MCF 10A (cell line): ENCODE measurements at regions not wholly inside any gene's neighbourhood (a gene's known extent, or its start where the extent isn't known, plus 50 kb on each side); places are given as distances from the start of the nearest gene placed in this dataset.

ENCODE experiments used
- BruUV-seq: library from RNA; stranded (reverse); fragments of 400-500 nt; replicated peaks from 2 replicates; lab custom pipeline; 2021; lab: Mats Ljungman, UMichigan
- CTCF ChIA-PET: fragments of 300-600 bp; sonication (Branson Sonifier 250); formaldehyde crosslinking; extraction: SDS; loops from one replicate; lab custom pipeline; 2021; ENCODE audit warnings: antibody characterized with exemption, inconsistent platforms; lab: Yijun Ruan, JAX
- POLR2A ChIA-PET: fragments of 300-600, 350-650 bp; sonication (Branson Sonifier 250); formaldehyde crosslinking; extraction: SDS; loops from one replicate; lab custom pipeline; 2020; ENCODE audit warnings: antibody characterized with exemption, inconsistent platforms; lab: Yijun Ruan, JAX
- DNase-seq: peaks from one replicate; pipeline ENCODE4 v3.0.0-alpha.2; 2018; ENCODE audit not compliant: unreplicated experiment
- H3K27ac Mint-ChIP-seq: one replicate; pipeline ENCODE4 v1.8.0; 2022; ENCODE audit warnings: mild to moderate bottlenecking, low read depth, mixed read lengths; ENCODE audit not compliant: unreplicated experiment
- H3K27me3 Mint-ChIP-seq: one replicate; pipeline ENCODE4 v1.8.0; 2022; ENCODE audit warnings: mixed read lengths; ENCODE audit not compliant: insufficient read depth, unreplicated experiment
- H3K36me3 Mint-ChIP-seq: one replicate; pipeline ENCODE4 v1.8.0; 2022; ENCODE audit warnings: mild to moderate bottlenecking, moderate library complexity, mixed read lengths; ENCODE audit not compliant: insufficient read depth, unreplicated experiment
- H3K4me1 Mint-ChIP-seq: one replicate; pipeline ENCODE4 v1.8.0; 2022; ENCODE audit warnings: mixed read lengths; ENCODE audit not compliant: insufficient read depth, unreplicated experiment
- H3K4me3 Mint-ChIP-seq: one replicate; pipeline ENCODE4 v1.8.0; 2022; ENCODE audit warnings: mild to moderate bottlenecking, moderate library complexity, mixed read lengths; ENCODE audit not compliant: unreplicated experiment
- H3K9me3 Mint-ChIP-seq: one replicate; pipeline ENCODE4 v1.8.0; 2022; ENCODE audit warnings: mixed read lengths; ENCODE audit not compliant: unreplicated experiment
- intact Hi-C: fragments of 100-400 bp; cut with micrococcal nuclease; formaldehyde crosslinking; loops from 2 replicates; pipeline ENCODE4 v1.14.1; 2022
- TF ChIP-seq, protein P1 (sequence below): fragments of 200-600 bp; IDR thresholded peaks from one replicate; pipeline ENCODE4 v1.8.0; 2022; ENCODE audit warnings: antibody characterized with exemption, mild to moderate bottlenecking; ENCODE audit not compliant: unreplicated experiment

DNA sequence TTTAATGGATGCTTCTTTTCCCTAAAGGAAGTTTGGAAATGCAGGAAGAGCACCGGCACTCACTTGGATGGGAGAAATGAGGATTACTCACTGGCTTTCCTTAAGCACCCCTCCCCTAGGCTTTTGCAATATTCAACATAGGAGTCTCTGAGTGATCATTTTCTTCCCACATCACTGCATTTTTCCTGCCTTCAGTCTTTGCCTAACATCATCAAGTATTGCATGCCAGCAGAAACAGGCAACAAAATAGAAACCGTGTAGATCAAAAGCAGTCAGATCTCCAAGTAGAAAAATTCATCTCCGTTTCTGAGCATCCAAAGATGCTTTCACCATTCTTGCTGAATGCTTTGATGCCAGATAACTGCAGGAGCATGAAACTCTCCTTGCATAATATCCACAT lies 119.9 kb downstream of the ADCYAP1R1 start:
- ChIA-PET CTCF (interaction anchor here (1.2 kb wide), 1 partner anchor 37 kb away, joined by 3 read pairs; no protein-coding TSS in a partner anchor), POLR2A (no interaction called here)
- intact Hi-C loops, result no loop called here
- H3K4me1 Mint-ChIP-seq, result no peaks in the 10 kb centered on the region
- DNase-seq, result no peak
- no peaks in the 10 kb centered on the region for H3K9me3 Mint-ChIP-seq
- peaks cover 64% of the 10 kb centered on the region for H3K27me3 Mint-ChIP-seq
- H3K36me3 Mint-ChIP-seq, result no peaks in the 10 kb centered on the region
- H3K27ac Mint-ChIP-seq, result no peak overlapping the region
- no peak overlapping the region for H3K4me3 Mint-ChIP-seq
- BruUV-seq, result no TSS peak
- TF ChIP-seq, protein P1, sequence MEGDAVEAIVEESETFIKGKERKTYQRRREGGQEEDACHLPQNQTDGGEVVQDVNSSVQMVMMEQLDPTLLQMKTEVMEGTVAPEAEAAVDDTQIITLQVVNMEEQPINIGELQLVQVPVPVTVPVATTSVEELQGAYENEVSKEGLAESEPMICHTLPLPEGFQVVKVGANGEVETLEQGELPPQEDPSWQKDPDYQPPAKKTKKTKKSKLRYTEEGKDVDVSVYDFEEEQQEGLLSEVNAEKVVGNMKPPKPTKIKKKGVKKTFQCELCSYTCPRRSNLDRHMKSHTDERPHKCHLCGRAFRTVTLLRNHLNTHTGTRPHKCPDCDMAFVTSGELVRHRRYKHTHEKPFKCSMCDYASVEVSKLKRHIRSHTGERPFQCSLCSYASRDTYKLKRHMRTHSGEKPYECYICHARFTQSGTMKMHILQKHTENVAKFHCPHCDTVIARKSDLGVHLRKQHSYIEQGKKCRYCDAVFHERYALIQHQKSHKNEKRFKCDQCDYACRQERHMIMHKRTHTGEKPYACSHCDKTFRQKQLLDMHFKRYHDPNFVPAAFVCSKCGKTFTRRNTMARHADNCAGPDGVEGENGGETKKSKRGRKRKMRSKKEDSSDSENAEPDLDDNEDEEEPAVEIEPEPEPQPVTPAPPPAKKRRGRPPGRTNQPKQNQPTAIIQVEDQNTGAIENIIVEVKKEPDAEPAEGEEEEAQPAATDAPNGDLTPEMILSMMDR, result no peak

- Mint-ChIP-seq H3K27ac (no peak overlapping the region), H3K4me1 (no peaks in the 10 kb centered on the region), H3K27me3 (peaks cover 64% of the 10 kb centered on the region), H3K4me3 (no peak overlapping the region), H3K9me3 (no peaks in the 10 kb centered on the region), H3K36me3 (no peaks in the 10 kb centered on the region)
- CTCF ChIA-PET, result interaction anchor here (1.2 kb wide), 1 partner anchor 37 kb away, joined by 3 read pairs; no protein-coding TSS in a partner anchor
- no TSS peak for BruUV-seq
- no peak for DNase-seq
- intact Hi-C loops, result no loop called here
- TF ChIP-seq, protein P1, result no peak
- POLR2A ChIA-PET, result no interaction called here
Observed at GRCh38 chr7:31171216-31171785, 119.2 kb downstream of the ADCYAP1R1 start.
